GM23338 (cell line): ENCODE measurements at regions not wholly inside any gene's neighbourhood (a gene's known extent, or its start where the extent isn't known, plus 50 kb on each side); places are given as distances from the start of the nearest gene placed in this dataset.

Experiments
- ATAC-seq: fragments of 200-7000 bp; cut with Tn5 transposase; 3 replicates; pipeline ENCODE4 v1.9.1; 2020
- DNase-seq: peaks from one replicate; pipeline ENCODE4 v3.0.0-alpha.2; 2015; ENCODE audit warnings: low spot score
- H2AFZ ChIP-seq: fragments of 200-600 bp; sonication (generic); 2 replicates; pipeline ENCODE4 v1.8.0; 2016; ENCODE audit warnings: antibody characterized with exemption, mild to moderate bottlenecking, moderate library complexity
- H3F3A ChIP-seq: fragments of 200-600 bp; sonication (generic); replicated peaks from 2 replicates; pipeline ENCODE4 v1.8.0; 2017; ENCODE audit warnings: antibody characterized with exemption, mixed run types, low read depth
- H3K27ac ChIP-seq: fragments of 200-600 bp; sonication (generic); 2 replicates; pipeline ENCODE4 v1.6.1; 2016; ENCODE audit warnings: low read depth
- H3K27me3 ChIP-seq: fragments of 200-600 bp; sonication (generic); 2 replicates; pipeline ENCODE4 v1.8.0; 2016; ENCODE audit warnings: mild to moderate bottlenecking, mixed run types, moderate library complexity; ENCODE audit not compliant: insufficient read depth
- H3K36me3 ChIP-seq: fragments of 200-600 bp; sonication (generic); 2 replicates; pipeline ENCODE4 v1.8.0; 2016; ENCODE audit warnings: mild to moderate bottlenecking; ENCODE audit not compliant: insufficient read depth
- H3K4me1 ChIP-seq: fragments of 200-600 bp; sonication (generic); 2 replicates; pipeline ENCODE4 v1.8.0; 2016; ENCODE audit warnings: mild to moderate bottlenecking, moderate library complexity; ENCODE audit not compliant: insufficient read depth
- H3K4me2 ChIP-seq: fragments of 200-600 bp; sonication (generic); 2 replicates; pipeline ENCODE4 v1.7.1; 2017; ENCODE audit warnings: mixed run types
- H3K4me3 ChIP-seq: fragments of 200-600 bp; sonication (generic); 2 replicates; pipeline ENCODE4 v1.6.1; 2016; ENCODE audit warnings: mixed run types
- H3K79me2 ChIP-seq: fragments of 200-600 bp; sonication (generic); replicated peaks from 2 replicates; pipeline ENCODE4 v1.8.0; 2017; ENCODE audit warnings: mild to moderate bottlenecking; ENCODE audit not compliant: insufficient read depth
- H3K9me2 ChIP-seq: fragments of 200-600 bp; sonication (generic); 2 replicates; pipeline ENCODE4 v1.8.0; 2017; ENCODE audit not compliant: insufficient read depth
- H4K20me1 ChIP-seq: fragments of 200-600 bp; sonication (generic); replicated peaks from 2 replicates; pipeline ENCODE4 v1.8.0; 2017; ENCODE audit warnings: mild to moderate bottlenecking; ENCODE audit not compliant: insufficient read depth
- H3K27ac Mint-ChIP-seq: 2 replicates; pipeline ENCODE4 v1.8.0; 2020; ENCODE audit warnings: inconsistent platforms, mild to moderate bottlenecking, moderate library complexity, mixed read lengths
- H3K27me3 Mint-ChIP-seq: 3 replicates; pipeline ENCODE4 v1.8.0; 2022; ENCODE audit warnings: low read depth, mild to moderate bottlenecking, moderate library complexity, mixed read lengths, inconsistent platforms; ENCODE audit not compliant: insufficient read depth, poor library complexity
- H3K36me3 Mint-ChIP-seq: 3 replicates; pipeline ENCODE4 v1.8.0; 2021; ENCODE audit warnings: low read depth, mild to moderate bottlenecking, inconsistent platforms, moderate library complexity, mixed read lengths
- H3K4me1 Mint-ChIP-seq: 3 replicates; pipeline ENCODE4 v1.8.0; 2020; ENCODE audit warnings: mild to moderate bottlenecking, inconsistent platforms, mixed read lengths
- H3K4me3 Mint-ChIP-seq: 3 replicates; pipeline ENCODE4 v1.8.0; 2021; ENCODE audit warnings: moderate library complexity, mild to moderate bottlenecking, inconsistent platforms, mixed read lengths
- H3K9me3 Mint-ChIP-seq: 3 replicates; pipeline ENCODE4 v1.8.0; 2020; ENCODE audit warnings: moderate library complexity, mild to moderate bottlenecking, inconsistent platforms, mixed read lengths
- CREB1 ChIP-seq: fragments of 250-450 bp; sonication (Bioruptor Pico); IDR thresholded peaks from 2 replicates; pipeline ENCODE4 v1.5.0; 2020; ENCODE audit warnings: low read depth, mild to moderate bottlenecking, moderate library complexity
- CTCF ChIP-seq, 2 experiments: fragments of 200-600 bp in 1 of 2; sonication (generic) in 1 of 2; conservative IDR thresholded peaks; 2 replicates each; pipeline versions ENCODE4 v1.5.1 to v1.6.1; 2016 to 2017; ENCODE audit warnings: antibody characterized with exemption in 2 of 2, low read depth in 2 of 2, mild to moderate bottlenecking in 2 of 2, moderate library complexity in 1 of 2
- ETS1 ChIP-seq: IDR thresholded peaks from 2 replicates; pipeline ENCODE4 v1.6.1; 2016; ENCODE audit warnings: antibody characterized with exemption
- EZH2 ChIP-seq: fragments of 200-600 bp; sonication (generic); IDR thresholded peaks from one replicate; pipeline ENCODE4 v1.8.0; 2017; ENCODE audit warnings: antibody characterized with exemption, mild to moderate bottlenecking, low read depth; ENCODE audit not compliant: unreplicated experiment
- EZH2phosphoT487 ChIP-seq: fragments of 200-600 bp; sonication (generic); IDR thresholded peaks from one replicate; pipeline ENCODE4 v1.8.1; 2018; ENCODE audit warnings: antibody characterized with exemption; ENCODE audit not compliant: unreplicated experiment
- JUNB ChIP-seq: IDR thresholded peaks from one replicate; pipeline ENCODE4 v1.6.1; 2016; ENCODE audit warnings: antibody characterized with exemption; ENCODE audit not compliant: unreplicated experiment
- NANOG ChIP-seq: IDR thresholded peaks from 2 replicates; pipeline ENCODE4 v1.6.1; 2016; ENCODE audit warnings: antibody characterized with exemption, borderline replicate concordance
- POLR2AphosphoS5 ChIP-seq: IDR thresholded peaks from 2 replicates; pipeline ENCODE4 v1.6.1; 2016; ENCODE audit warnings: antibody characterized with exemption, low read depth
- REST ChIP-seq: IDR thresholded peaks from one replicate; pipeline ENCODE4 v1.6.1; 2018; ENCODE audit warnings: antibody characterized with exemption; ENCODE audit not compliant: unreplicated experiment
- STAT1 ChIP-seq: IDR thresholded peaks from one replicate; pipeline ENCODE4 v1.6.1; 2016; ENCODE audit warnings: antibody characterized with exemption; ENCODE audit not compliant: unreplicated experiment
- ZNF114 ChIP-seq: fragments of 250-450 bp; sonication (Bioruptor Pico); IDR thresholded peaks from 2 replicates; pipeline ENCODE4 v1.5.0; 2020; ENCODE audit warnings: mild to moderate bottlenecking, moderate library complexity
- ZNF331 ChIP-seq: fragments of 250-450 bp; sonication (Bioruptor Pico); IDR thresholded peaks from 2 replicates; pipeline ENCODE4 v1.5.0; 2020; ENCODE audit warnings: low read depth, mild to moderate bottlenecking, moderate library complexity
- ZNF462 ChIP-seq: fragments of 250-450 bp; sonication (Bioruptor Pico); IDR thresholded peaks from 2 replicates; pipeline ENCODE4 v1.5.0; 2020; ENCODE audit warnings: mild to moderate bottlenecking, moderate library complexity

- H3K36me3 ChIP-seq, result no peaks in the 10 kb centered on the region
- H3K27me3 Mint-ChIP-seq, result no peaks in the 10 kb centered on the region
- TF ChIP-seq CREB1 (CRISPR knock-in tag), result no peak
- no peak for TF ChIP-seq EZH2phosphoT487
- TF ChIP-seq ETS1, result no peak
- no peak for TF ChIP-seq JUNB
- no peak for TF ChIP-seq CTCF (conservative IDR thresholded peaks at IDR 0.05; ENCODE audit: low read depth in 2 of 2)
- no peak for TF ChIP-seq POLR2AphosphoS5
- TF ChIP-seq EZH2, result no peak
- no peak for TF ChIP-seq ZNF331 (CRISPR knock-in tag)
- no peak for TF ChIP-seq REST
- no peak for TF ChIP-seq NANOG
- TF ChIP-seq STAT1, result no peak
- no peak for TF ChIP-seq ZNF462 (CRISPR knock-in tag)
- no peak for TF ChIP-seq ZNF114 (CRISPR knock-in tag)
- ATAC-seq (no peak), DNase-seq (no peak)
- peaks cover 8% of the 10 kb centered on the region; the same call in 1 of the 2 replicates for H3K4me1 ChIP-seq
- peaks cover 9% of the 10 kb centered on the region; the same call in 2 of the 3 replicates for H3K4me1 Mint-ChIP-seq
- no peaks in the 10 kb centered on the region for H3K9me2 ChIP-seq
- no peak overlapping the region for H2AFZ ChIP-seq
- H3K4me3 Mint-ChIP-seq, result no peak overlapping the region
- H3F3A ChIP-seq, result no peaks in the 10 kb centered on the region
- H3K27ac ChIP-seq, result no peak overlapping the region
- H3K4me2 ChIP-seq, result no peak overlapping the region
- H3K79me2 ChIP-seq, result no peaks in the 10 kb centered on the region
- H3K36me3 Mint-ChIP-seq, result no peaks in the 10 kb centered on the region
- no peaks in the 10 kb centered on the region for H3K27me3 ChIP-seq
- no peaks in the 10 kb centered on the region for H4K20me1 ChIP-seq
- no peak overlapping the region for H3K4me3 ChIP-seq
- H3K27ac Mint-ChIP-seq, result no peak overlapping the region
- no peaks in the 10 kb centered on the region; the same call in 2 of the 3 replicates for H3K9me3 Mint-ChIP-seq
Measured at GRCh38 chr2:136230464-136230863, 112.5 kb upstream of the CXCR4 start.
